ENCODE measurements at regions not wholly inside any gene's neighbourhood (a gene's known extent, or its start where the extent isn't known, plus 50 kb on each side); places are given as distances from the start of the nearest gene placed in this dataset.
"Not testable (repeated sequence)": the region's sequence is repeated elsewhere in the genome, so short reads cannot be mapped to it uniquely, and the experiment has no call there.

GRCh38 chr1:58968360-58968952 is 184.6 kb upstream of the JUN start:
- DNase-seq (ENCODE audit: low read depth in 3 of 3): no peak

- not testable (repeated sequence) for DNase-seq (ENCODE audit: low read depth in 3 of 3)
These were observed 185.3 kb upstream of the JUN start for GRCh38 chr1:58969176-58969575.

DNA sequence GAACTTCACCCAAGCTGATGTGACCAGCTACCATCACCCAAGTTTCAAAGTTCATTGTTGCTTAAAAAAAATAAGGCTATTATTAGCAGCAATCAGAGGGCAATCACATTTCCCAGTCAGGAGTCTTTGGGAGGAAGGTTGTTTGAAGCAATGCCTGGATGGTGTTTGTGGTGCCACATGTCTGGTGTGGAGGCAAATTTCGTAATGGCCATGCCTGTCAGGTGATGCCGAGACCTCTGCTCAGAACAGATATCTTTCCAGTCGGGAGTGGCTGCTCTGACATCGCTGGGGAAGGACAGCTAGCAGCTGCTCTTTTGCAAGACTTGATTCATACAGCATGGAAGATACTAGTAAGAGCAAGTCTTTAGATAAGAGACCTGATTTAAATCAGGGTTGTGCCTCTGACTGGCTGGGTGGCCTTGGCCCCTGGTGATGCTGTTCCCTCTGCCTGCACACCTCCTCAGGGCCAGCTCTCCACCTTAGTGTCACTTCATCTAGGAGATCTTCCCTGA is 187.8 kb upstream of the JUN start:
- DNase-seq (ENCODE audit: low read depth in 3 of 3): no peak

GRCh38 chr1:58975888-58976287 is 192.0 kb upstream of the JUN start:
- DNase-seq (ENCODE audit: low read depth in 3 of 3): no peak

DNA sequence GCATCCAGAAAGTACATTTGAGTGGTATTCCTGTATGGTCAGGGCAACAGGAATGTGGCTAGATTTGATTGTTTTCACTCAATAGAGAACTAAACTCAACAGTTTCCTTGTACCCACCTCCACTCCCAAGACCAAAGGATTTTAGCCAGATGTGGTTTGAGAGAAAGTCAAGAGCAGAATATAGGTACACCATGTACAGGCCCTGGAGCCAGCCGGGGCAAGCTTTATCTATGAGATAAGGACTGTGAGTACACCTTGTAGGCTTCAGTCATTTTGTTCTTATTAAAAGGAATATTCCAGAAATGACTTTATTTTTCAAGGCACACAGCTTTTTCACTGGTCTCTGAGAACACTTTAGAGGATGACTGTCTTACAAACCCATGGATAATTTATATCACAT is 192.4 kb upstream of the JUN start:
- no peak for DNase-seq (ENCODE audit: low read depth in 3 of 3)

DNA sequence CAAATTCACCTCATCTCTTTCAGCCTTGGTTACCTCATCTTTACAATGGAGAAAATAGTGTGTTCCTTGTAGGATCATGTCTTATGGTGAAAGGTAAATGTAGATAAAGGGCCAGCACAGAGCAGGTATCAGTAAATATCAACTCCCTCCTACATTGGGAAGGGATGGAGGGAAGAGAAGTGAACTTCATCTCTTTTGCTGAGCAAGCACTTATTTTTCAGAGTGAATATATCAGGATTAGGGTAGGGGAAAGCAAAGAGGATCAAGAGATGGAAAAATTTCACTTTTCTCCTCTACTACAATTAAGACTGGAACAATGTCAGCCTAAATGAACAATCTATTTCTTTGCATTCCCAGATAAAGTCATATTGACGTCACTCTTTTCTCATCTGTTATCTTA is 193.8 kb upstream of the JUN start:
- no peak for DNase-seq (ENCODE audit: low read depth in 3 of 3)

- no peak for DNase-seq (ENCODE audit: low read depth in 3 of 3)
These were observed 194.2 kb upstream of the JUN start for GRCh38 chr1:58978096-58978495.

GRCh38 chr1:58979086-58979485 is 195.2 kb upstream of the JUN start:
- no peak for DNase-seq (ENCODE audit: low read depth in 3 of 3)

DNA sequence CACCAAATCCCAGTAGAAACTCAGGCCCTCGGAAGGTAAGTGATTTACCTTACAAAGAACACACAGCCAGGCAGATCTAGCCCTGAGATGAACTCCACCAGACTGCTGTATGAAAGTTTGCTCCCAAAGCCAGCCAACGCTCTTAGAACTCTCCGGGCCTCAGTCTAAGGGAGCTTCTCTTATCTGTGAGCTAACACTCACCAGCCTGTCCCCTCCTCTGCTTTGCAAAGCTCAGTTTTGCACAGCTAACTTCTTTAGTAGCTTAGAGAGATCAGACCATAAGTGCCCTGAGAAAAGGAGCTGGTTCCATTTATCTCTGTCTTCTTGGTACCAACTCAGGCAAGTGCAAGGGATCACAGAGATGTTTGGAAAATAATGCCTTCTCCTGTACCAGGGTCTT is 195.8 kb upstream of the JUN start:
- no peak for DNase-seq (ENCODE audit: low read depth in 3 of 3)

DNA sequence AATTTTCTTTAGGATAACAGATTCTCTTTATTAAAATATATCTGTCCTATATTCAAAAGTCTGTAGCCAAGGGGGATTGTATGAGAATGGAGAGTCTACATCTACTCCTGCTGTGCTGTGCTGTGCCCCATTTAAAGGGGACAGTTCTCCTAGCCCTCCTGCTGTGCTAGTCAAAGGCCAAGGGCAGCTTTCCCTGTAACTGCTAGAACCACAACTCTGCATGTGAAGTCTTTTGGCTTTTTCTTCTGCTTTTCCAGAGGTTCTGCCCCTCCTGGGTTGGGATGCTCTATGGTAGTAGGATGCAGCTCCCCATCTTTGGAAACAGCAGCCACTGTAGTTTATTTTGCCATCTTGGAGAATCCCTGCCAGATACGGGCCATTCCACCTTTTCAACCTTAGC is 197.5 kb upstream of the JUN start:
- no peak for DNase-seq (ENCODE audit: low read depth in 3 of 3)

GRCh38 chr1:58982259-58982998 is 198.6 kb upstream of the JUN start:
- DNase-seq (ENCODE audit: low read depth in 3 of 3): no peak

- no peak for DNase-seq (ENCODE audit: low read depth in 3 of 3)
These were observed 199.3 kb upstream of the JUN start for GRCh38 chr1:58983162-58983561.

- no peak for DNase-seq (ENCODE audit: low read depth in 3 of 3)
These were observed 199.9 kb upstream of the JUN start for GRCh38 chr1:58983633-58984245.

- DNase-seq (ENCODE audit: low read depth in 3 of 3): no peak
These were observed 203.3 kb upstream of the JUN start for GRCh38 chr1:58986996-58987767.

DNA sequence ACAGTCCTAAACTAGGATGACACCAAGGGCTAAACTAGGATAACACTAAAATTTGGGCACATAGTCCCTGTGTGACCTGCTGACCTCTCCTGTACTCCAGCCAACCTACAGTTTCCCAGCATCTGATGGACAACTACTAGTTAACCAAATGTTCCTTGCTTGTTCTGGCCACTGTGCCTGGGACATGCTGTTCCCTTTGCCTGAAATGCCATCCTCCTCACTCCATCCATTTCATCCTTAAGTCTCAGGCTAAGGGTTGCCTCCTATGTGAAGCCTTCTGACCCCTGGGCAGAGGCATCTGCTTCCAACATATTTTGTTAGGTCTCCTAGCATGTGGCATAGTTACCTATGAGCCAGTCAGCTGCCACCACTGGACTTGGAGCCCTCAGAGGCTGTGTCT is 204.9 kb upstream of the JUN start:
- no peak for DNase-seq (ENCODE audit: low read depth in 3 of 3)

- DNase-seq (ENCODE audit: low read depth in 3 of 3): no peak
These were observed 206.0 kb upstream of the JUN start for GRCh38 chr1:58989845-58990244.

GRCh38 chr1:58991305-58991704 is 207.5 kb upstream of the JUN start:
- no peak for DNase-seq (ENCODE audit: low read depth in 3 of 3)

GRCh38 chr1:58992643-58993042 is 208.8 kb upstream of the JUN start:
- no peak for DNase-seq (ENCODE audit: low read depth in 3 of 3)

DNA sequence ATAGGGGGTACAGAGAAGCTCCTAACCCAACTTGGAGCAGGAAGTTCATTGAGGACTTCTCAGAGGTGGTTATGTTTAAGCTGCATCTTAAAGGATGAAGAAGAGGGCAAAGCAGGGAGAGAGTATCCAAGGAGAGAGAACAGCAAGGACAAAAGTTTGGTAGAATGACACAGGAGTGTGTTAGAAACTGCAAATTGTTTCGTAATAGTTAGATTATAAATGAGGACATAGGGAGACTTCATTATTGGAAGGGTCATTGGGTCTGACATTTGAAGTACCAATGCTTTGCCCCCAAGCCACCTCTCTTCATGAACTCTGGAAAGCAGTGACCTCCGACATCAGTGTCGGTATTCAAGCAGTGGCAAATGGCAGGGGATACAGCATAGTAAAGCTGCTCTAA is 209.6 kb upstream of the JUN start:
- DNase-seq (ENCODE audit: low read depth in 3 of 3): no peak

DNA sequence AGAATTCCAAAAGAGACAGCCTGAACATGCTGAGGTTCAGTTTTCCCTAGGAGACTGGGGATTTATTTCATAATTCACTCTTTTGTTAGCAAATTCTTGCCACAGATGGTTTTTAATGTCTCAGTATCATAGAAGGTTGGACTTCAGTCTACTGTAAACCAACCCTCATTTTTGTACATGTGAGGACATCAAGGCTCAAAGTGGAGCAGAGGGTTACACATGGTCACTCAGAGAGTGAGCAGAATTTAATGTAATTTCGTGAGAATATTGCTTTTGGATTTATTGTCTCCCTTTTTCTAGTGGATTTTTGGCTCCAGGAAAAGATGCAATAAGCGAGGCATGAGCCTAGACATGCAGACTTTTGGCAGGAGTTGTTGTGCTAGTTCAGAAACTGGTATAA is 210.8 kb upstream of the JUN start:
- DNase-seq (ENCODE audit: low read depth in 3 of 3): no peak

DNA sequence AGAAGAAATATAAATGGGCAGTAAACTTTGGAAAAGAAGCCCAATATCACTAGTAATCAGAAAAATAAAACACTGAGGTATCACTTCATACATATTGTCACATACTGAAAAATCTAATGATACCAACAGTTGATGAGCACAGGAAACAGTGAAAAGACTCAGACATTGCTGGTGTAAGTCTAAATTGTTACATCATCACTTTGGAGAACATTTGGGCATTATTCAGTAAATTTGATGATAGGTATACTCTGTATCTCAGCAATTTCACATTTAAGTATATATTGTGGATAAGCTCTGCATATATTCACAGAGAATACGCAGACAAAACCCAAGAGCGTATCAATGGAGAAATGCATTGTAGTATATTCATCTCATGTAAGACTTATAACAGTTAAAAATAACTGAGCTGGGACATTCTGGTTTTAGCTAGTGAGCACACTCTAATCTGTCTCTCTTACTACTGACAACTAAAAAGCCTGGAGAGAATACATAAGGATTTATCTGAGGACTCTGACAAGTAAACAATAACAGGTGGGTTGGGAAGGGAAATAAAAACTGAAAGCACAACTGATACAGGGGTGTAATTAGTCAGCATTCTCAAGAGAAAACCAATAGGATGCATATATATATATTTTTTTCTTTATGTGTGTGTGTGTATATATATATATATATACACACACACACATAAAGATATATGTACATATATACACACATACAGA is 212.7 kb upstream of the JUN start:
- DNase-seq (ENCODE audit: low read depth in 3 of 3): no peak

DNA sequence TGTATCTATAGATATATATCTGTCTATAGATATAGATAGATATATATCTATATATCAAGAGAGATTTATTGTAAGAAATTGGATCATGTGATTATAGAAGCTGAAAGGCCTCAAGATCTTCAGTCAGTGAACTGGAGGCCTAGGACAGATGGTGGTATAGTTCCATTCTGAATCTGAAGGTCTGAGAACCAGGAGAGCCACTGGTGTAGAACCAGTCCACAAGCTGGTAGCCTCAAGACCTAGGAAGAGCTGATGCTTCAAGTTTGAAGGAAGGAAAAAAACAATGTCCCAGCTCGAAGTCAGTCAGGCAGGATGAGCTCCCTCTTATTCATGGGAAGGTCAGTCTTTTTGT is 213.2 kb upstream of the JUN start:
- no peak for DNase-seq (ENCODE audit: low read depth in 3 of 3)
